HCT116 (cell line): ENCODE measurements at regions not wholly inside any gene's neighbourhood (a gene's known extent, or its start where the extent isn't known, plus 50 kb on each side); places are given as distances from the start of the nearest gene placed in this dataset.

ENCODE experiments used
- ATAC-seq: fragments of 200-7000 bp; cut with Tn5 transposase; 2 replicates; pipeline ENCODE4 v1.9.1; 2020; ENCODE audit warnings: mild to moderate bottlenecking, moderate library complexity
- BruUV-seq: library from RNA; stranded (reverse); fragments of 400-500 nt; replicated peaks from 2 replicates; lab custom pipeline; 2021; lab: Mats Ljungman, UMichigan
- CTCF ChIA-PET: fragments of 300-600 bp; sonication (Branson Sonifier 250); formaldehyde crosslinking; loops from one replicate; lab custom pipeline; 2021; ENCODE audit warnings: antibody characterized with exemption; lab: Charles Lee
- POLR2A ChIA-PET: fragments of 300-600, 350-600 bp; sonication (Branson Sonifier 250); formaldehyde crosslinking; loops from one replicate; lab custom pipeline; 2021; ENCODE audit warnings: antibody characterized with exemption; lab: Charles Lee
- RAD21 ChIA-PET, 2 experiments: fragments of 300-600 bp; sonication (Branson Sonifier 250); formaldehyde crosslinking; loops; one replicate each; lab custom pipeline; 2023; ENCODE audit warnings: low total read pairs in 2 of 2; ENCODE audit not compliant: uncharacterized antibody in 2 of 2, unreplicated experiment in 2 of 2, low non-redundant PET in 1 of 2; lab: Charles Lee
- DNase-seq: peaks from one replicate; pipeline ENCODE4 v3.0.0-alpha.2; 2010; ENCODE audit warnings: low read depth, low spot score
- H2AFZ ChIP-seq: fragments of 200-600 bp; shearing (Covaris generic), sonication (generic); 2 replicates; pipeline ENCODE4 v1.6.1; 2017; ENCODE audit warnings: low read depth, mixed run types, mixed read lengths, antibody characterized with exemption, low read length; ENCODE audit not compliant: poor library complexity, severe bottlenecking
- H3K27ac ChIP-seq: 2 replicates; pipeline ENCODE4 v1.5.1; 2012; ENCODE audit warnings: low read depth, low read length
- H3K27me3 ChIP-seq: fragments of 200-600 bp; sonication (generic); 2 replicates; pipeline ENCODE4 v1.6.1; 2016; ENCODE audit warnings: mixed run types, low read length, mixed read lengths; ENCODE audit not compliant: insufficient read depth
- H3K36me3 ChIP-seq, 2 experiments: fragments of 200-500 bp in 1 of 2; fragments of 200-600 bp in 1 of 2; sonication (Bioruptor generic) in 1 of 2; sonication (generic) in 1 of 2; 2 replicates each; pipeline versions ENCODE4 v1.5.1 to v1.6.1; 2014 to 2016; ENCODE audit warnings: low read length in 2 of 2, inconsistent platforms in 1 of 2, mixed read lengths in 1 of 2, mixed run types in 1 of 2; ENCODE audit not compliant: insufficient read depth in 2 of 2, control insufficient read depth in 1 of 2
- H3K4me1 ChIP-seq, 2 experiments: fragments of 200-600 bp in 1 of 2; sonication (generic) in 1 of 2; 2 replicates each; pipeline versions ENCODE4 v1.5.1 to v1.6.1; 2012 to 2017; ENCODE audit warnings: low read length in 2 of 2, inconsistent platforms in 1 of 2, mild to moderate bottlenecking in 1 of 2, mixed read lengths in 1 of 2, mixed run types in 1 of 2, moderate library complexity in 1 of 2; ENCODE audit not compliant: insufficient read depth in 2 of 2, control insufficient read depth in 1 of 2
- H3K4me2 ChIP-seq: fragments of 200-600 bp; sonication (generic); 2 replicates; pipeline ENCODE4 v1.6.1; 2017; ENCODE audit warnings: mixed run types, low read length, mixed read lengths
- H3K4me3 ChIP-seq, 2 experiments: fragments of 200-600 bp in 1 of 2; sonication (generic) in 1 of 2; replicated peaks in 1 of 2; 2 replicates each; pipeline ENCODE4 v1.5.1; 2011 to 2016; ENCODE audit warnings: low read length in 2 of 2, control low read depth in 1 of 2, low read depth in 1 of 2, mild to moderate bottlenecking in 1 of 2, mixed read lengths in 1 of 2, mixed run types in 1 of 2
- H3K79me2 ChIP-seq: fragments of 200-600 bp; sonication (generic); 2 replicates; pipeline ENCODE4 v1.6.1; 2017; ENCODE audit warnings: mild to moderate bottlenecking, mixed run types, low read length, moderate library complexity, mixed read lengths; ENCODE audit not compliant: insufficient read depth
- H3K9ac ChIP-seq: fragments of 200-600 bp; sonication (generic); 2 replicates; pipeline ENCODE4 v1.6.1; 2016; ENCODE audit warnings: low read length, mixed read lengths
- H3K9me2 ChIP-seq: fragments of 200-600 bp; sonication (generic), shearing (Covaris generic); 2 replicates; pipeline ENCODE4 v1.6.1; 2017; ENCODE audit warnings: mixed run types, mild to moderate bottlenecking, moderate library complexity; ENCODE audit not compliant: insufficient read depth
- H3K9me3 ChIP-seq, 2 experiments: fragments of 200-500 bp in 1 of 2; fragments of 200-600 bp in 1 of 2; sonication (Bioruptor generic) in 1 of 2; sonication (generic) in 1 of 2; 2 replicates each; pipeline ENCODE4 v1.6.1; 2014 to 2017; ENCODE audit warnings: low read length in 2 of 2, mixed read lengths in 2 of 2, inconsistent platforms in 1 of 2, low read depth in 1 of 2, mild to moderate bottlenecking in 1 of 2, mixed run types in 1 of 2, moderate library complexity in 1 of 2; ENCODE audit not compliant: control insufficient read depth in 1 of 2, insufficient read depth in 1 of 2
- H4K20me1 ChIP-seq: fragments of 200-600 bp; sonication (generic), shearing (Covaris generic); 2 replicates; pipeline ENCODE4 v1.6.1; 2017; ENCODE audit warnings: mixed run types, mild to moderate bottlenecking, moderate library complexity; ENCODE audit not compliant: insufficient read depth
- CBX3 ChIP-seq: IDR thresholded peaks from 2 replicates; pipeline ENCODE4 v1.6.1; 2012; ENCODE audit warnings: low read depth
- CEBPB ChIP-seq: IDR thresholded peaks from 2 replicates; pipeline ENCODE4 v1.6.1; 2012; ENCODE audit warnings: low read depth
- EGR1 ChIP-seq: IDR thresholded peaks from 2 replicates; pipeline ENCODE4 v1.6.1; 2012; ENCODE audit warnings: low read depth
- FOSL1 ChIP-seq: IDR thresholded peaks from 2 replicates; pipeline ENCODE4 v1.6.1; 2012; ENCODE audit warnings: low read depth
- JUND ChIP-seq: IDR thresholded peaks from 2 replicates; pipeline ENCODE4 v1.6.1; 2012
- POLR2A ChIP-seq: IDR thresholded peaks from 2 replicates; pipeline ENCODE4 v1.7.0; 2011; ENCODE audit warnings: borderline replicate concordance; ENCODE audit not compliant: insufficient read depth, insufficient read length; ENCODE audit errors: extremely low read depth
- POLR2AphosphoS5 ChIP-seq: IDR thresholded peaks from 2 replicates; pipeline ENCODE4 v1.6.1; 2011; ENCODE audit warnings: mild to moderate bottlenecking, low read depth, low read length, moderate library complexity
- SP1 ChIP-seq: IDR thresholded peaks from 2 replicates; pipeline ENCODE4 v1.6.1; 2012; ENCODE audit warnings: low read depth
- ZFX ChIP-seq: fragments of 450-650 bp; IDR thresholded peaks from 2 replicates; pipeline ENCODE4 v1.6.1; 2017
- intact Hi-C: fragments of 100-400 bp; cut with micrococcal nuclease; formaldehyde crosslinking; loops from 2 replicates; pipeline ENCODE4 v1.10.0; 2022

- TF ChIP-seq ZFX = no peak
- TF ChIP-seq CBX3 = no peak
- no peak for TF ChIP-seq SP1
- no peaks in the 10 kb centered on the region for H4K20me1 ChIP-seq
- no peak for ATAC-seq
- POLR2A ChIA-PET = no interaction called here
- H3K9ac ChIP-seq = no peak overlapping the region
- DNase-seq = no peak
- H2AFZ ChIP-seq = no peak overlapping the region
- intact Hi-C loops = no loop called here
- H3K4me1 ChIP-seq = no peaks in the 10 kb centered on the region
- H3K27ac ChIP-seq = no peak overlapping the region
- H3K27me3 ChIP-seq = no peaks in the 10 kb centered on the region
- RAD21 ChIA-PET = no interaction called here
- CTCF ChIA-PET = no interaction called here
- no peaks in the 10 kb centered on the region for H3K9me2 ChIP-seq
- H3K36me3 ChIP-seq = no peaks in the 10 kb centered on the region
- no peak overlapping the region for H3K4me3 ChIP-seq
- peaks cover 4 to 6% of the 10 kb centered on the region in 2 experiments; a peak in 2 of 4 replicates for H3K9me3 ChIP-seq
- H3K4me2 ChIP-seq = no peak overlapping the region
- BruUV-seq = no TSS peak
- no peaks in the 10 kb centered on the region for H3K79me2 ChIP-seq
Observed at GRCh38 chr1:82245345-82246014, 444.7 kb downstream of the ADGRL2 start.

- Histone ChIP-seq H3K36me3 (no peaks in the 10 kb centered on the region), H3K9me2 (no peaks in the 10 kb centered on the region), H3K27ac (no peak overlapping the region), H3K79me2 (no peaks in the 10 kb centered on the region), H3K27me3 (no peaks in the 10 kb centered on the region), H3K9ac (no peak overlapping the region), H3K4me3 (no peak overlapping the region), H3K4me2 (no peak overlapping the region), H3K4me1 (no peaks in the 10 kb centered on the region), H3K9me3 (peaks cover 0 to 4% of the 10 kb centered on the region in 2 experiments; a peak in 2 of 4 replicates), H2AFZ (no peak overlapping the region), H4K20me1 (no peaks in the 10 kb centered on the region)
- ATAC-seq (no peak), DNase-seq (no peak)
- CTCF ChIA-PET = no interaction called here
- intact Hi-C loops = no loop called here
- no TSS peak for BruUV-seq
- RAD21 ChIA-PET = no interaction called here
- no peak for TF ChIP-seq JUND
- no peak for TF ChIP-seq POLR2AphosphoS5
- no peak for TF ChIP-seq POLR2A
- TF ChIP-seq CEBPB = no peak
- TF ChIP-seq EGR1 = no peak
- TF ChIP-seq FOSL1 = no peak
- POLR2A ChIA-PET = no interaction called here
Observed at GRCh38 chr1:82240571-82240970, 439.8 kb downstream of the ADGRL2 start.
